Effector CD8-positive, alpha-beta T cell (primary cell): ENCODE measurements at regions not wholly inside any gene's neighbourhood (a gene's known extent, or its start where the extent isn't known, plus 50 kb on each side); places are given as distances from the start of the nearest gene placed in this dataset.

Source experiments
- DNase-seq: peaks from one replicate; lab custom pipeline; 2025; lab: John Stamatoyannopoulos, UW

DNA sequence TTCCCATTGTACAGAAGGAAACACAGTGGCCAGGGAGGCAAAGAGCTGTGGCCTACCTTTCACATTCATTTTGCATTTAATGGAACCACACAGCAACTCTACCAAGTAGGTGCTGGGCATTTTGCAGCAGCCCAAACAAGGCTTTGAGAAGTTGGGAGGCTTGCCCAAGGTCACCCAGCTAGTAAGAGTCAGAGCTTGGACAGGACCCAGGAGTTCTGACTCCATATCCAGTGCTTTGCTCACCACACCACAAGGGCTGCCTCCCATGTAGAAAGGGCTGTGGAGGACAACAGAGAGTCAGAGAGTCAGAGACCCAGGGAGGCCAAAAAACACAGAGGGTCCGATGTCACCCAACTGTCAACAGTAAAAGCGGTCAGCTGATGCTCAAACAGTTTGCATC lies 400.2 kb downstream of the BCL11B start:
- no peak for DNase-seq

DNA sequence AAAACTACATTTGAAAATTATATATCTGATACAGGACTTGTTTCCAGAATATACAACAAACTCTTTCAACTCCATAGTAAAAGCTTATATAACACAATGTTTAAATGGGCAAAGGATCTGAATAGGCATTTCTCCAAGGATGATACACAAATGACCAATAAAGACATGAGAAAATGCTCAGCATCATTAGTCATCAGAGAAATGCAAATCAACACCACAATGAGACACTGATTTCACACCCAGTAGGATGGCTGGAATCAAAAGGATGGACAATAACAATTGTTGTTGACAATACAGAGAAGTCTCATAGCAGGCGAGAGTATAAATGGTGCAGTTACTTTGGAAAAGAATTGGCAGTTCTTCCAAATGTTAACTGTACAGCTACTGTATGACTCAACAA lies 394.9 kb downstream of the BCL11B start:
- DNase-seq, result no peak

DNA sequence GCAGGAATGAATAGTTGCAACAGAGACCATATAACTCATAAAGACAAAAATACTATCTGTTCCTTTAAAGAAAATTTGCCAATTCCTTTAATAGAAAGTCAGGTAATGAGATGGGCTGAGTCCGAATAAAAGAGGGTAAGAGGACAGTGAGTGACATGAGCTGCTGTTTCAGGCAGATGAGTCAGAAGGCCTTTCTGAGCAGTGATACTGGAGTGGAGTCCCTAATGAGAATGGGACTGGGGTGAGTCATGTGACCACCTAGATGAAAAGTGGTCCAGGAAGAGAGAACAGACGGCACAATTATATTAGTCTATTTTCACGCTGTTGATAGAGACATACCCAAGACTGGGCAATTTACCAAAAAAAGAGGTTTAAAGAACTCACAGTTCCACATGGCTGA lies 393.7 kb downstream of the BCL11B start:
- no peak for DNase-seq

DNA sequence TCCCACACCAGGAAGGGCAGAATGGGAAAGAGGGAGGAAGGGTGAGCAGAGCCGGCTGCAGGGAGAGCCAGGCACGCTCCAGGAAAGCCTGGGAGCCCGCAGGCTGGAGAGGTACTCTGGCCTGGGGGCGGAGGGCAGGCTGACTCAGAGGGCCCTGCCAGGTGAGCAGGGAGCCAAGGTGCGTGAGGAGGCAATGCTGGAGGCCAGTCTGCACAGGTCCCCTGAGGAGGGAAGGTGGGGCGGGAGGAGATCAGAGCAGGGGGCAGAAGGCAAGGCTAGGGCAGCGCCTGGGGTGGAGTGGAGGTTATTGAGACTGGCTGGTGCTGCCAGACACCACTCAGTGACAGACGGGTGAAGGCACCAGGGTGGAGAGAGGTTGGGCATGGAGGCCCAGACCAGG lies 385.0 kb downstream of the BCL11B start:
- no peak for DNase-seq

GRCh38 chr14:98888281-98888680 lies 383.7 kb downstream of the BCL11B start:
- no peak for DNase-seq

GRCh38 chr14:98888927-98889835 lies 382.8 kb downstream of the BCL11B start:
- no peak for DNase-seq

DNA sequence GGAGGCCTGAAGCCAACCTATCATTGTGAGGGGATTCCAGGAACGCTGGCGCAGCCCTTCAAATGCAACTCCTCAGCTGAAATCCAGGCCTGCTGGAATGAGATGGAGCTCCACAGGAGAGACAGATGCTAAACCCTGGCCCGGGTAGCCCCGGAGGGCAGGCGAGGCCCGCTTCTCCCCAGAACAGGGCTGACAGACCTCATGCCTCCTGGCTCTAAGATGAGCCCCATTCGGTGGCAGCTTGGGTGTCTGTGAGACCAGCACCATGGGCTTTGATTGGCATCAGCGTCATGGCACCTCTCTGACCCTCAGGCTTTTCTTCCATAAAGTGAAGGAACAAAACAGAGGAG lies 382.2 kb downstream of the BCL11B start:
- DNase-seq, result no peak

DNA sequence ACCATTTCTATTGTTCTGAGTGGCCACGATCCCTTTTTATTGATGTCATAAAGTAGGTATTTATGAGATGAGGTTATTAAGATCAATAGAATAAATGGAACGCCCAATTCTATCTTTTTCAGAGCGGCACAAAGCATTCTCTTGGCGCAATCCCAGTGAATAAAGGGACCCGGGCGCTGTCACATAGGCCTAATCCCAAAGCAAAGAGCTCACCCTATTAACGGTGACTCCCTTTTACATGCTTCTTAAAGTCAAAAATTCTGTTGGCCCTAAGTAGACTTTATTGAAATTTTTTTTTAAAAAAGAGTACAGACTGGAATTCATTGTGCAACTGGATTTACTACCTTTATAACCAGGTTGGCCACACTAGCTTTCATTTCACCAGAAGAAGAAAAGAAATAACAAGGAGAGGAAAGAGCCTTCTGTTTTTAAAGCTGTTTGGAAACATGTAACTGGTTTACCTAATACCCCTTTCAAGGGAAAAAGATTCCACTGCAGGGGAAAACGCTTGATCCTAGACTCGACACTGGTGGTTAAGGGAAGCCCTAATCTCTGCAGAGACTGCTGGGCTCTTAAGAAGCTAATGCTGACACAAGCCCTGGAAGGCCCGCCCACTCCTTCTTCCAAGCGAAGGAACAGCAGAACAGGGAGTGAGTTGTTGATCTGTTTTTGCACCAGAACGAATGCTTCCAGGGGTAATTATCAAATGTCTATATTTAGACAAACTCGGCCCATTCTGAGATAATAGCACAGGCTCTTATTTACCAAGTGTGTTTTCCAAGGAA lies 381.2 kb downstream of the BCL11B start:
- DNase-seq, result no peak

GRCh38 chr14:98893675-98894074 lies 378.3 kb downstream of the BCL11B start:
- no peak for DNase-seq

- no peak for DNase-seq
Observed at GRCh38 chr14:98894600-98894999, 377.4 kb downstream of the BCL11B start.

- DNase-seq, result no peak
Observed at GRCh38 chr14:98896449-98896848, 375.5 kb downstream of the BCL11B start.

- no peak for DNase-seq
Observed at GRCh38 chr14:98897605-98898309, 374.2 kb downstream of the BCL11B start.

DNA sequence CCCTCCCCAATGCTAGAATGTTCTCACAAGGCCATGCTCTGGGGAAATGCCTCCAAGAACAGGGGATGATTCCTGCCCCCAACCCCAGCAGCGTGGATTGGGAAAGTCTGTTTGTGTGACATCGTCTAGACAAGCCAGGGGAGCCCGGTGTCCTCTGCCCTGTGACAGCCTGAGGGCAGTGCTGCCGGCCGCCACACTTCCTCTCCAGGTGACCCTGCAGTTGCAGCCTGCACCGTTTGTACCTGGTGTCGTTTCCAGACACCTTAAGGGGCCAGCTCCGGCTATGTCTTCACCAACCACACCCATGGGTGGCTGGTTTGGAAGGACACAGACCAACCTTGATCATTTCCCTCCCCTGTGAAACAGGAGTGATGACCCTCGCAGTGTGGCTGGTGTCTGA lies 372.6 kb downstream of the BCL11B start:
- no peak for DNase-seq

GRCh38 chr14:98900236-98900635 lies 371.8 kb downstream of the BCL11B start:
- DNase-seq, result no peak

DNA sequence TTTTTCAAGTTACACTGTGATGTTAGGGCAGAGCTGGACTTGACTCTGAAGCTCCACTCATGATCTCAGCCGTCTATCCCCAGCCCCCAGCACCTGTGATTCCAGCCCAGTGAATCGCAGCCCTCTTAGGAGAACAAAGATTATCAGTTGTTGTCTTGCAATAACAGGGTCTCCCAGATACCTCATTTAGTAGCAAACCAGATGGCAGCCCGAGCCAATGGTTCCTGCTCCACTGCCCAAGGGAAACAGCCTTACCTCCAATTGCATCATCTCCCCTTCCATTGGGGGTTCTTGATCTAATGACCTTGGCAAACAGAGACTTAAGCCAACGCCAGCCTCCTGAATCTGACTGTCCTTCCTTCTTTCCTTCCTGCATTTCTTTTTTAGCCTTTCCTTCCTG lies 371.2 kb downstream of the BCL11B start:
- DNase-seq, result no peak

GRCh38 chr14:98901511-98902205 lies 370.3 kb downstream of the BCL11B start:
- DNase-seq, result no peak

DNA sequence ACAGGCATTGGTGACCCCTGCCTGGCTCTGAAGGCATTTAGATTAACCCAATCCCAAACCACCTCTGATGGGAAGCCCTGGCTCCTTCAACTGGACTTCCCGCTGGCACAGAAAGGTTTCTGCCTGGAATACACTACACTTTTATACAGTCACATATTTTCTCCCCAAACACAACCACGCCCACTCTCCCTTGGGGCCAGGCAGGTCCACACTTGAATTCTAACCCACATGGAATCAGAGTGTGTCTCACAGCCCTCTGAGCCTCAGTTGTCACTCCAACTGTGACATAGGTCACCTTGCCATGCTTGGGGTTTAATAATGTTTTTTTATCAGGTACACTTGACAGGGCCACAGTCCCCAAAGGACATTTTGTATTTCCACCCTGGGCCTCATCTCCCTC lies 368.6 kb downstream of the BCL11B start:
- DNase-seq, result no peak

DNA sequence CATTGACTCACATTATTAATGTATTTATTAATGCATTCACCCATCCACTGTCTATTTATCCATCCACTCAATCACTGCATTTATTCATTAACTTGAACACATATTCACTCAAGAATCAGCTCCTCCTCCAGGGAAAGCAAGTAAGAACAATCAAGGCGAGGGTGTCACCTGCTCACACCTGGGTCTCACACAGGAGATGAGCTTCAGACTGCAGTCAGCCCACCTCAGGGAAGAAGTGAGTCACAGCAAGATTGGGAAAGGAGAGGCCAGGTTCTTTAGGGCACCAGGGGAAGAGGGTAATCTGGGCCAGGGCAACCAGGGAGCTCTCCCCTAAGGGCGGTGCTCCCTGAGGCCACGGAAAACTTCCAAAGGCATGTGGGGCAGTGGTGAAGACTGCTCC lies 367.3 kb downstream of the BCL11B start:
- DNase-seq, result no peak

- no peak for DNase-seq
Observed at GRCh38 chr14:98906123-98906995, 365.6 kb downstream of the BCL11B start.

GRCh38 chr14:98907271-98907670 lies 364.7 kb downstream of the BCL11B start:
- DNase-seq, result no peak

GRCh38 chr14:98908050-98908449 lies 363.9 kb downstream of the BCL11B start:
- no peak for DNase-seq
